Heart right ventricle (tissue), 16 donors: ENCODE measurements at regions not wholly inside any gene's neighbourhood (a gene's known extent, or its start where the extent isn't known, plus 50 kb on each side); places are given as distances from the start of the nearest gene placed in this dataset.

Experiments
- ATAC-seq, 8 donors: fragments of 200-7000 bp; cut with Tn5 transposase; one replicate each; pipeline ENCODE4 v1.9.1; 2020; ENCODE audit warnings: mild to moderate bottlenecking in 8 of 8, moderate library complexity in 8 of 8, moderate number of reproducible peaks in 1 of 8
- DNase-seq, 2 donors: peaks; one replicate each; pipeline ENCODE4 v3.0.0-alpha.2; 2020
- H3K27ac ChIP-seq, 10 donors: fragments of 200-600 bp; sonication (generic) in 2 of 10; one replicate each; pipeline versions ENCODE4 v1.5.0 to v1.8.0; 2020 to 2022; ENCODE audit warnings: mild to moderate bottlenecking in 3 of 10
- H3K27me3 ChIP-seq, 7 donors: fragments of 200-600 bp; one replicate each; pipeline ENCODE4 v1.8.0; 2021 to 2022; ENCODE audit warnings: mild to moderate bottlenecking in 2 of 7
- H3K36me3 ChIP-seq, 9 donors: fragments of 200-600 bp; sonication (generic) in 1 of 9; one replicate each; pipeline versions ENCODE4 v1.5.0 to v1.8.0; 2020 to 2022; ENCODE audit warnings: mild to moderate bottlenecking in 2 of 9
- H3K4me1 ChIP-seq, 9 donors: fragments of 200-600 bp; sonication (generic) in 1 of 9; one replicate each; pipeline versions ENCODE4 v1.5.0 to v1.8.0; 2020 to 2022; ENCODE audit warnings: mild to moderate bottlenecking in 4 of 9
- H3K4me3 ChIP-seq, 10 donors: fragments of 200-600 bp; sonication (generic) in 2 of 10; one replicate each; pipeline versions ENCODE4 v1.5.0 to v1.8.0; 2020 to 2022; ENCODE audit warnings: mild to moderate bottlenecking in 7 of 10, moderate library complexity in 2 of 10
- H3K9me3 ChIP-seq, 11 donors: fragments of 200-600 bp in 10 of 11; sonication (generic) in 2 of 11; one replicate each; pipeline versions ENCODE4 v1.5.0 to v1.8.0; 2013 to 2022; ENCODE audit warnings: mild to moderate bottlenecking in 2 of 11, control low read depth in 1 of 11, moderate library complexity in 1 of 11
- CTCF ChIP-seq, 9 donors: fragments of 200-600 bp; sonication (generic) in 2 of 9; IDR thresholded peaks; one replicate each; pipeline versions ENCODE4 v1.5.0 to v1.8.0; 2021 to 2022; ENCODE audit warnings: antibody characterized with exemption in 9 of 9, mild to moderate bottlenecking in 5 of 9, moderate library complexity in 1 of 9
- WGBS, 2 donors: extraction: QIAGEN DNeasy Blood & Tissue Kit; methylation state at CpG; one replicate each; pipeline ENCODE4 v1.1.7; 2013; ENCODE audit warnings: inconsistent platforms in 1 of 2; 5-methylcytosine and 5-hydroxymethylcytosine counted together
- intact Hi-C, 10 donors: fragments of 100-400 bp; cut with DNase I; formaldehyde crosslinking; loops; one replicate each; pipeline versions ENCODE4 v1.11.1 to v1.14.2; 2022
- donor health status: Arrhythmogenic right ventricular cardiomyopathy.
- donor health status: ischemic (EF 13 %, LVEDD 7.1; RV severe dilation, severe dysfunction).
- donor health status: healthy with polysubstance abuse.
- donor health status: DM: no; HTN: yes; CAD: no.
- donor health status: DM: no; HTN: no; CAD: no.
- donor health status: ischemic (EF 25% LVEDD 6.9; RV normal size, moderate dysfunction).
- donor health status: ischemic (EF 25% LVEDD 5.7; RV mildly dilated, moderate dysfunction).
- donor health status: healthy.
- donor health status: DM: yes; HTN: yes; CAD: no.
- donor health status: Ischemic cardiomyopathy.
- donor health status: ischemic (EF 35%, LVEDD 5.7; RV mildly dilated, moderate dysfunction).
- donor health status: nonischemic (EF 11% LVEDD 7.7; RV severe dilation, severe dysfunction).
- donor health status: DM: yes; HTN: yes; CAD: no.
- donor health status: PGD.
- donor health status: ischemic (EF 29% LVEDD 5.4; RV normal size, mild dysfunction).
- donor health status: nonischemic (EF 23%, LVEDD 6.1; RV moderate dilation, normal function).

- no peaks in the 10 kb centered on the region for H3K4me1 ChIP-seq
- H3K36me3 ChIP-seq, result no peaks in the 10 kb centered on the region
- H3K4me3 ChIP-seq, result no peak overlapping the region
- DNase-seq (no peak), ATAC-seq (no peak)
- H3K9me3 ChIP-seq, result no peaks in the 10 kb centered on the region
- TF ChIP-seq CTCF (IDR thresholded peaks at IDR 0.05), result no peak
- H3K27ac ChIP-seq, result no peak overlapping the region
- 62 to 69% methylated on average over 1 of the region's 1 CpG for WGBS, 2 donors
- intact Hi-C loops, result no loop called here
- H3K27me3 ChIP-seq, result no peaks in the 10 kb centered on the region
These were observed 1194.3 kb upstream of the CELF2 start for GRCh38 chr10:9823268-9823930.

DNA sequence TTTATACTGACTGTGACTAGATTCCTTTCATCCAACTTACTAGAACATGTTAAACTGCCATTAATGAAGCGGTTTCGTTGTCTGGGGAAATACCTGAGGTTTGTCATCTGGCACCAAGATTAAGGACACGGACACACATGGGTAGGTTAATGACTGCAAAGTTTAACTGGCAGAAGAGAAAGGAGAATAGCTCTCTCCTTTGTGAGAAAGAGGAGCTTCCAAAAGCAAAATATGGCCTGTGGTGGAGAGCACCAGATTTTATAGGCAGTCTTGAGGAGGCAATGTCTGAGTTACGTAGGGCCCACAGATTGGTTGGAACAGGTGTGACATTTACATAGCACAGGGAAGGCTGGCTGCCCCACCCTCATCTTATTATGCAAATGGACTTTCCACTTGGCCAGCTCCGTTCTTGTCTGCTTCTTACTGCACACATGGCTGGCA lies 1193.0 kb upstream of the CELF2 start:
- TF ChIP-seq CTCF (IDR thresholded peaks at IDR 0.05), result no peak
- H3K27me3 ChIP-seq, result no peaks in the 10 kb centered on the region
- no peak overlapping the region for H3K4me3 ChIP-seq
- H3K4me1 ChIP-seq, result no peaks in the 10 kb centered on the region
- no peak for DNase-seq
- 90 to 96% methylated on average over 5 of the region's 5 CpGs for WGBS, 2 donors
- no peaks in the 10 kb centered on the region for H3K9me3 ChIP-seq
- no peak for ATAC-seq
- no peaks in the 10 kb centered on the region for H3K36me3 ChIP-seq
- intact Hi-C loops, result no loop called here
- no peak overlapping the region for H3K27ac ChIP-seq

DNA sequence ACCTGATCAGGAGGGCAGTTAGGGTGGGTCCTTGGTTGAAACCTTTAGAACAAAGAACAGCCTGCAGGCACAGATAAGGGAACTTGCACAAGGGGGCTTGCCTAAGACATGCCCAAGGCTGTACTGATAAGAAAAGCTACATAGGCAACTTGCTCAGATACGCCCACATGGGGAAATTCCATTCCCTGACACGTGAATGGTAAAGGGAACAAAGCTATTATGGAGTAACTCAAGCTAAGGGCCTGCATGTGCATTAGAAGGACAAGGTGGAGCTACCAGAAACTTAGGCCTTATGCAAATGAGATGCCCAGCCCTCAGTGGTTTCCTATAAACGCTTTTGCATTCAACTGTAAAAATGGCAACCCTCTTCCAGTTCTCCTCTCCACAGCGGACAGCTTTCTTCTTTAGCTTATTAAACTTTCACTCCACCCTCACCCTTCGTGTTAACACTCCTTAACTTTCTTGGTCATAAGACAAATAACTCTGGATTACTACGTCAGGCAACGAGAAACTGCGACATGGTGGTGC lies 1192.1 kb upstream of the CELF2 start:
- WGBS, 2 donors, result 81% methylated on average over 8 of the region's 8 CpGs
- no peak for ATAC-seq
- no peaks in the 10 kb centered on the region for H3K4me1 ChIP-seq
- H3K4me3 ChIP-seq, result no peak overlapping the region
- H3K36me3 ChIP-seq, result no peaks in the 10 kb centered on the region
- H3K9me3 ChIP-seq, result peaks cover 0 to under 1% (median 0%) of the 10 kb centered on the region in 11 donors
- no peak for TF ChIP-seq CTCF (IDR thresholded peaks at IDR 0.05)
- intact Hi-C loops, result no loop called here
- H3K27ac ChIP-seq, result no peak overlapping the region
- no peaks in the 10 kb centered on the region for H3K27me3 ChIP-seq
- no peak for DNase-seq

DNA sequence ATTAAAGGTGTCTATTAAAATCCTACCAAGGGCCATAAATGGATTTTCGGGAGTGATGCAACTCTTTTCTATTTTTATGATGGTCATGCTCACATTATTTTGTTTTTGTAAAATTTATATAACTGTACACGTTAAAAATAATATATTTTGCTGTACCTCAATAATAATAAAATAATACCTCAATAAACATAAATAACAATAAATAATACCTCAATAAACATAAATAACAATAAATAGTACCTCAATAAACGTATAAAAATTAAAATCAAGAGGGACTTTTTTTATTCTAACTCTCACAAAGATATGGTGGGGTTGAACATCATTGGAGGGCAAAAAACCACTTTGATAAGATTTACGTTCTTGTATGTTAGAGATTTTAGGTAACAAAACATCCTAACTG lies 1189.6 kb upstream of the CELF2 start:
- Histone ChIP-seq H3K27me3 (no peaks in the 10 kb centered on the region), H3K4me1 (no peaks in the 10 kb centered on the region), H3K36me3 (no peaks in the 10 kb centered on the region), H3K27ac (no peak overlapping the region), H3K9me3 (peaks cover 0 to 5% (median 0%) of the 10 kb centered on the region in 11 donors), H3K4me3 (no peak overlapping the region)
- intact Hi-C loops, result no loop called here
- 80 to 81% methylated on average over 4 of the region's 4 CpGs for WGBS, 2 donors
- TF ChIP-seq CTCF (IDR thresholded peaks at IDR 0.05), result no peak
- no peak for DNase-seq
- ATAC-seq, result no peak
